ENCODE measurements at regions not wholly inside any gene's neighbourhood (a gene's known extent, or its start where the extent isn't known, plus 50 kb on each side); places are given as distances from the start of the nearest gene placed in this dataset.

DNA sequence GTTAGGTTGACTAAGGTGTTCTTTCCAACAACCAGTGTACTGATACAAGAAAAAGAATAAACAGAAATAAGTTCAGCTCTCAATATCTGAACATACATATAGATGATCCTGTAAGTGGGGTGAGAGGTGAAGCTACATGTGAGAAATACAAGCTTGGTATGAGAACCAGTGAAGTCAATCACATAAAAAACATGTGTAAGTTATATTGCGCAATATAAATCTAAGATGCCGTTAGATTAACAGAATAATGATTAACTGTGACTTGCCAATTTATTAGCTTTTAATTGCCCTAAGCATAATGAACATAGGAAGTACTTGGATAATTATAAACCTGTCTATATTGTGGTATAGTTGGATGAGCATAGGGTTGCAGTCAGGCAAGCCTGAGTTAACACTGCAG lies 1597.1 kb upstream of the GOT2 start (continued):
- TF ChIP-seq, protein P1, sequence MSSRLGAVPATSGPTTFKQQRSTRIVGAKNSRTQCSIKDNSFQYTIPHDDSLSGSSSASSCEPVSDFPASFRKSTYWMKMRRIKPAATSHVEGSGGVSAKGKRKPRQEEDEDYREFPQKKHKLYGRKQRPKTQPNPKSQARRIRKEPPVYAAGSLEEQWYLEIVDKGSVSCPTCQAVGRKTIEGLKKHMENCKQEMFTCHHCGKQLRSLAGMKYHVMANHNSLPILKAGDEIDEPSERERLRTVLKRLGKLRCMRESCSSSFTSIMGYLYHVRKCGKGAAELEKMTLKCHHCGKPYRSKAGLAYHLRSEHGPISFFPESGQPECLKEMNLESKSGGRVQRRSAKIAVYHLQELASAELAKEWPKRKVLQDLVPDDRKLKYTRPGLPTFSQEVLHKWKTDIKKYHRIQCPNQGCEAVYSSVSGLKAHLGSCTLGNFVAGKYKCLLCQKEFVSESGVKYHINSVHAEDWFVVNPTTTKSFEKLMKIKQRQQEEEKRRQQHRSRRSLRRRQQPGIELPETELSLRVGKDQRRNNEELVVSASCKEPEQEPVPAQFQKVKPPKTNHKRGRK (CRISPR knock-in tag; IDR thresholded peaks at IDR 0.05) = no peak
- TF ChIP-seq CREB1 (IDR thresholded peaks at IDR 0.05) (no peak), CREB1 (CRISPR knock-in tag; IDR thresholded peaks at IDR 0.05) (no peak), MAFF (IDR thresholded peaks at IDR 0.05; ENCODE audit: low read depth, low read length) (no peak)
- TF ChIP-seq, protein P2, sequence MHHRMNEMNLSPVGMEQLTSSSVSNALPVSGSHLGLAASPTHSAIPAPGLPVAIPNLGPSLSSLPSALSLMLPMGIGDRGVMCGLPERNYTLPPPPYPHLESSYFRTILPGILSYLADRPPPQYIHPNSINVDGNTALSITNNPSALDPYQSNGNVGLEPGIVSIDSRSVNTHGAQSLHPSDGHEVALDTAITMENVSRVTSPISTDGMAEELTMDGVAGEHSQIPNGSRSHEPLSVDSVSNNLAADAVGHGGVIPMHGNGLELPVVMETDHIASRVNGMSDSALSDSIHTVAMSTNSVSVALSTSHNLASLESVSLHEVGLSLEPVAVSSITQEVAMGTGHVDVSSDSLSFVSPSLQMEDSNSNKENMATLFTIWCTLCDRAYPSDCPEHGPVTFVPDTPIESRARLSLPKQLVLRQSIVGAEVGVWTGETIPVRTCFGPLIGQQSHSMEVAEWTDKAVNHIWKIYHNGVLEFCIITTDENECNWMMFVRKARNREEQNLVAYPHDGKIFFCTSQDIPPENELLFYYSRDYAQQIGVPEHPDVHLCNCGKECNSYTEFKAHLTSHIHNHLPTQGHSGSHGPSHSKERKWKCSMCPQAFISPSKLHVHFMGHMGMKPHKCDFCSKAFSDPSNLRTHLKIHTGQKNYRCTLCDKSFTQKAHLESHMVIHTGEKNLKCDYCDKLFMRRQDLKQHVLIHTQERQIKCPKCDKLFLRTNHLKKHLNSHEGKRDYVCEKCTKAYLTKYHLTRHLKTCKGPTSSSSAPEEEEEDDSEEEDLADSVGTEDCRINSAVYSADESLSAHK (CRISPR knock-in tag; IDR thresholded peaks at IDR 0.05; ENCODE audit: borderline replicate concordance) = no peak

DNA sequence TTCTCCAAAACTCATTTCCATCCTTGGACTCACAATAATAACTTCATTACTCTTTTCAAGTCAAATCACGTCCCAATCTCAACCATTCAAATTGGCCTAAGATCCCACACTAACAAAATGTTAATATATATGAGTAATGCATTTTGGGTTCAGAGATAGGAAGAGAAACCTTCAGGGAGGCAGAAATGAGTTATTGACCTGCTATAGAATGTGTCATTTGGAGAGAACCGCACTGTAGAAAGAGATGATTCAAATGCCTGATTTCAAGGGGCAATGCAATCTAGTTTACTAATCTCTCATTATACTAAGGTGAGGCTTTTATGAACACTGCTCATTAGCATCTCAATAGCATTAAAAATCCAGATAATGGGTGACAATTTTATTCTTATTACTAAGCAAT lies 1595.0 kb upstream of the GOT2 start:
- in situ Hi-C loops (cut with HindIII; ENCODE audit: extremely low pct_ligation_motif_present, low pct_unique_long_range_greater_than_20kb) (no loop called here), intact Hi-C loops (cut with micrococcal nuclease; ENCODE audit: unreplicated experiment) (no loop called here)
- ChIA-PET POLR2A (no interaction called here), CTCF (ENCODE audit: low intra/inter-chr PET ratio, low total read pairs) (no interaction called here)
- ATAC-seq (no peak), DNase-seq (ENCODE audit: low spot score) (no peak), FAIRE-seq (no peak)
- Histone ChIP-seq H3K4me1 (ENCODE audit: insufficient read depth, low read length) (no peaks in the 10 kb centered on the region), H3K4me3 (replicated peaks in 1 of 3; ENCODE audit: insufficient read depth in 1 of 3, low read depth in 2 of 3, low read length in 3 of 3) (no peak overlapping the region), H3K27ac (ENCODE audit: extremely low read length, insufficient read depth, low read length) (no peak overlapping the region), H3K79me2 (ENCODE audit: insufficient read depth, low read length) (no peaks in the 10 kb centered on the region), H2AFZ (ENCODE audit: low read length) (no peak overlapping the region), H3K4me2 (ENCODE audit: low read depth, low read length) (no peak overlapping the region), H3K36me3 (replicated peaks in 1 of 2; ENCODE audit: control insufficient read depth in 1 of 2, insufficient read depth in 2 of 2, low read length in 2 of 2) (no peaks in the 10 kb centered on the region), H4K20me1 (ENCODE audit: insufficient read depth, low read length) (no peaks in the 10 kb centered on the region), H3K9ac (ENCODE audit: insufficient read depth, low read depth, low read length) (no peak overlapping the region), H3K27me3 (ENCODE audit: control insufficient read depth in 1 of 2, insufficient read depth in 2 of 2, low read length in 2 of 2) (no peaks in the 10 kb centered on the region), H3K9me3 (ENCODE audit: low read length) (peaks cover 65% of the 10 kb centered on the region)
- WGBS (ENCODE audit: low lambda C conversion rate) = 7% methylated on average over 2 of the region's 2 CpGs
- BruUV-seq (replicated peaks) = no TSS peak
- TF ChIP-seq ZNF720 (CRISPR knock-in tag; IDR thresholded peaks at IDR 0.05) = no peak
- TF ChIP-seq, protein P3, sequence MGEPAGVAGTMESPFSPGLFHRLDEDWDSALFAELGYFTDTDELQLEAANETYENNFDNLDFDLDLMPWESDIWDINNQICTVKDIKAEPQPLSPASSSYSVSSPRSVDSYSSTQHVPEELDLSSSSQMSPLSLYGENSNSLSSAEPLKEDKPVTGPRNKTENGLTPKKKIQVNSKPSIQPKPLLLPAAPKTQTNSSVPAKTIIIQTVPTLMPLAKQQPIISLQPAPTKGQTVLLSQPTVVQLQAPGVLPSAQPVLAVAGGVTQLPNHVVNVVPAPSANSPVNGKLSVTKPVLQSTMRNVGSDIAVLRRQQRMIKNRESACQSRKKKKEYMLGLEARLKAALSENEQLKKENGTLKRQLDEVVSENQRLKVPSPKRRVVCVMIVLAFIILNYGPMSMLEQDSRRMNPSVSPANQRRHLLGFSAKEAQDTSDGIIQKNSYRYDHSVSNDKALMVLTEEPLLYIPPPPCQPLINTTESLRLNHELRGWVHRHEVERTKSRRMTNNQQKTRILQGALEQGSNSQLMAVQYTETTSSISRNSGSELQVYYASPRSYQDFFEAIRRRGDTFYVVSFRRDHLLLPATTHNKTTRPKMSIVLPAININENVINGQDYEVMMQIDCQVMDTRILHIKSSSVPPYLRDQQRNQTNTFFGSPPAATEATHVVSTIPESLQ (CRISPR knock-in tag; conservative IDR thresholded peaks at IDR 0.05) = no peak
- no peak for TF ChIP-seq ZNF30 (CRISPR knock-in tag; IDR thresholded peaks at IDR 0.05)
- TF ChIP-seq ZNF44 (CRISPR knock-in tag; IDR thresholded peaks at IDR 0.05) = no peak
- TF ChIP-seq, protein P4, sequence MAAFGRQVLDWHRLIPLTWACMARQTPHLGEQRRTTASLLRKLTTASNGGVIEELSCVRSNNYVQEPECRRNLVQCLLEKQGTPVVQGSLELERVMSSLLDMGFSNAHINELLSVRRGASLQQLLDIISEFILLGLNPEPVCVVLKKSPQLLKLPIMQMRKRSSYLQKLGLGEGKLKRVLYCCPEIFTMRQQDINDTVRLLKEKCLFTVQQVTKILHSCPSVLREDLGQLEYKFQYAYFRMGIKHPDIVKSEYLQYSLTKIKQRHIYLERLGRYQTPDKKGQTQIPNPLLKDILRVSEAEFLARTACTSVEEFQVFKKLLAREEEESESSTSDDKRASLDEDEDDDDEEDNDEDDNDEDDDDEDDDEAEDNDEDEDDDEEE (CRISPR knock-in tag; IDR thresholded peaks at IDR 0.05) = no peak
- TF ChIP-seq PAX8 (CRISPR knock-in tag; IDR thresholded peaks at IDR 0.05; ENCODE audit: borderline replicate concordance) = no peak
- no peak for TF ChIP-seq RXRB (CRISPR knock-in tag; IDR thresholded peaks at IDR 0.05; ENCODE audit: borderline replicate concordance)

All from HepG2 (cell line).